GM18870 (cell line): ENCODE measurements at regions not wholly inside any gene's neighbourhood (a gene's known extent, or its start where the extent isn't known, plus 50 kb on each side); places are given as distances from the start of the nearest gene placed in this dataset.

Experiments used
- ATAC-seq: cut with Tn5 transposase; IDR thresholded peaks from one replicate; pipeline ENCODE4 v1.9.1; 2021; ENCODE audit warnings: moderate library complexity; ENCODE audit not compliant: unreplicated experiment

GRCh38 chr13:78802912-78803311 is 144.0 kb upstream of the OBI1 start:
- ATAC-seq = no peak

- ATAC-seq = no peak
Measured at GRCh38 chr13:78787190-78787589, 128.2 kb upstream of the OBI1 start.

GRCh38 chr13:78786459-78786858 is 127.5 kb upstream of the OBI1 start:
- no peak for ATAC-seq

- no peak for ATAC-seq
Measured at GRCh38 chr13:78785764-78786163, 126.8 kb upstream of the OBI1 start.

GRCh38 chr13:78784014-78784750 is 125.2 kb upstream of the OBI1 start:
- no peak for ATAC-seq

GRCh38 chr13:78780708-78781107 is 121.8 kb upstream of the OBI1 start:
- no peak for ATAC-seq

GRCh38 chr13:78779608-78780007 is 120.7 kb upstream of the OBI1 start:
- no peak for ATAC-seq

GRCh38 chr13:78777976-78778375 is 119.0 kb upstream of the OBI1 start:
- ATAC-seq = no peak

- ATAC-seq = no peak
Measured at GRCh38 chr13:78777396-78777795, 118.4 kb upstream of the OBI1 start.

- no peak for ATAC-seq
Measured at GRCh38 chr13:78772933-78773332, 114.0 kb upstream of the OBI1 start.

- ATAC-seq = no peak
Measured at GRCh38 chr13:78770601-78771000, 111.6 kb upstream of the OBI1 start.

- ATAC-seq = no peak
Measured at GRCh38 chr13:78768950-78769349, 110.0 kb upstream of the OBI1 start.

GRCh38 chr13:78764665-78765064 is 105.7 kb upstream of the OBI1 start:
- no peak for ATAC-seq

GRCh38 chr13:78762825-78763224 is 103.9 kb upstream of the OBI1 start:
- no peak for ATAC-seq

- ATAC-seq = no peak
Measured at GRCh38 chr13:78759704-78760103, 100.7 kb upstream of the OBI1 start.

GRCh38 chr13:78758549-78758948 is 99.6 kb upstream of the OBI1 start:
- no peak for ATAC-seq

- no peak for ATAC-seq
Measured at GRCh38 chr13:78753435-78753834, 94.5 kb upstream of the OBI1 start.

- ATAC-seq = no peak
Measured at GRCh38 chr13:78750735-78751134, 91.8 kb upstream of the OBI1 start.

- ATAC-seq = no peak
Measured at GRCh38 chr13:78743973-78744372, 85.0 kb upstream of the OBI1 start.

GRCh38 chr13:78742659-78743058 is 83.7 kb upstream of the OBI1 start:
- no peak for ATAC-seq

GRCh38 chr13:78736142-78736541 is 77.2 kb upstream of the OBI1 start:
- ATAC-seq = no peak

GRCh38 chr13:78732445-78733017 is 73.6 kb upstream of the OBI1 start:
- ATAC-seq = no peak

- no peak for ATAC-seq
Measured at GRCh38 chr13:78722700-78723099, 63.7 kb upstream of the OBI1 start.
